ENCODE measurements at regions not wholly inside any gene's neighbourhood (a gene's known extent, or its start where the extent isn't known, plus 50 kb on each side); places are given as distances from the start of the nearest gene placed in this dataset.
A peak's percentile ranks its signal among the peaks of the same experiment; 100 is the strongest.

GRCh38 chr16:58863042-58863441 is 128.9 kb upstream of the GOT2 start:
- Histone ChIP-seq H3K4me3 (no peak overlapping the region), H3K27me3 (ENCODE audit: insufficient read depth) (no peaks in the 10 kb centered on the region), H3K36me3 (ENCODE audit: insufficient read depth) (no peaks in the 10 kb centered on the region), H3K9me2 (ENCODE audit: insufficient read depth) (no peaks in the 10 kb centered on the region; the same call in 1 of the 2 replicates), H4K20me1 (replicated peaks; ENCODE audit: insufficient read depth) (no peaks in the 10 kb centered on the region), H2AFZ (no peak overlapping the region), H3K79me2 (replicated peaks; ENCODE audit: insufficient read depth) (no peaks in the 10 kb centered on the region), H3K27ac (ENCODE audit: low read depth) (peak overlapping the region; percentile 70; the same call in 1 of the 2 replicates), H3F3A (replicated peaks; ENCODE audit: low read depth) (no peaks in the 10 kb centered on the region; the same call in 1 of the 2 replicates), H3K4me2 (peak overlapping the region; percentile 58; the same call in 1 of the 2 replicates), H3K4me1 (ENCODE audit: insufficient read depth) (peaks cover 20% of the 10 kb centered on the region)
- H3K4me3 Mint-ChIP-seq = peak overlapping the region; percentile 56; the same call in 1 of the 3 replicates
- ATAC-seq (peak; percentile 50), DNase-seq (ENCODE audit: low spot score) (peak; percentile 17)
- H3K36me3 Mint-ChIP-seq (ENCODE audit: low read depth) = peaks cover 9% of the 10 kb centered on the region; the same call in 2 of the 3 replicates
- peak overlapping the region; percentile 96 for H3K27ac Mint-ChIP-seq
- H3K4me1 Mint-ChIP-seq = peaks cover 29% of the 10 kb centered on the region
- TF ChIP-seq STAT1 (IDR thresholded peaks at IDR 0.05; ENCODE audit: unreplicated experiment) = no peak
- no peak for TF ChIP-seq ZNF331 (CRISPR knock-in tag; IDR thresholded peaks at IDR 0.05; ENCODE audit: low read depth)
- no peak for TF ChIP-seq NANOG (IDR thresholded peaks at IDR 0.05; ENCODE audit: borderline replicate concordance)
- no peak for TF ChIP-seq REST (IDR thresholded peaks at IDR 0.05; ENCODE audit: unreplicated experiment)
- no peak for TF ChIP-seq ZNF114 (CRISPR knock-in tag; IDR thresholded peaks at IDR 0.05)
- TF ChIP-seq CREB1 (CRISPR knock-in tag; IDR thresholded peaks at IDR 0.05; ENCODE audit: low read depth) = no peak
- H3K27me3 Mint-ChIP-seq (ENCODE audit: insufficient read depth, low read depth, poor library complexity) = peaks cover 2% of the 10 kb centered on the region
- H3K9me3 Mint-ChIP-seq = no peaks in the 10 kb centered on the region; the same call in 1 of the 3 replicates

- H3K27ac Mint-ChIP-seq = peak overlapping the region; percentile 96
- Histone ChIP-seq H3K4me3 (peak overlapping the region; percentile 21; the same call in 1 of the 2 replicates), H3K79me2 (replicated peaks; ENCODE audit: insufficient read depth) (no peaks in the 10 kb centered on the region), H3K27me3 (ENCODE audit: insufficient read depth) (no peaks in the 10 kb centered on the region), H4K20me1 (replicated peaks; ENCODE audit: insufficient read depth) (no peaks in the 10 kb centered on the region), H3F3A (replicated peaks; ENCODE audit: low read depth) (no peaks in the 10 kb centered on the region; the same call in 1 of the 2 replicates), H3K9me2 (ENCODE audit: insufficient read depth) (no peaks in the 10 kb centered on the region; the same call in 1 of the 2 replicates), H3K27ac (ENCODE audit: low read depth) (peak overlapping the region; percentile 90), H2AFZ (no peak overlapping the region), H3K4me1 (ENCODE audit: insufficient read depth) (peaks cover 20% of the 10 kb centered on the region), H3K36me3 (ENCODE audit: insufficient read depth) (no peaks in the 10 kb centered on the region), H3K4me2 (peak overlapping the region; percentile 58)
- peaks cover 9% of the 10 kb centered on the region; the same call in 2 of the 3 replicates for H3K36me3 Mint-ChIP-seq (ENCODE audit: low read depth)
- peak overlapping the region; percentile 56 for H3K4me3 Mint-ChIP-seq
- ATAC-seq = peak; percentile 98
- H3K27me3 Mint-ChIP-seq (ENCODE audit: insufficient read depth, low read depth, poor library complexity) = peaks cover 2% of the 10 kb centered on the region
- DNase-seq (ENCODE audit: low spot score) = peak; percentile 69
- no peaks in the 10 kb centered on the region; the same call in 1 of the 3 replicates for H3K9me3 Mint-ChIP-seq
- H3K4me1 Mint-ChIP-seq = peaks cover 29% of the 10 kb centered on the region
- TF ChIP-seq ZNF331 (CRISPR knock-in tag; IDR thresholded peaks at IDR 0.05; ENCODE audit: low read depth) (no peak), ZNF114 (CRISPR knock-in tag; IDR thresholded peaks at IDR 0.05) (no peak), JUNB (IDR thresholded peaks at IDR 0.05; ENCODE audit: unreplicated experiment) (no peak), STAT1 (IDR thresholded peaks at IDR 0.05; ENCODE audit: unreplicated experiment) (no peak), NANOG (IDR thresholded peaks at IDR 0.05; ENCODE audit: borderline replicate concordance) (peak; percentile 85; the same call in 1 of the 2 replicates), CTCF (conservative IDR thresholded peaks at IDR 0.05; ENCODE audit: low read depth in 2 of 2) (no peak), POLR2AphosphoS5 (IDR thresholded peaks at IDR 0.05; ENCODE audit: low read depth) (0 out of 2 replicates have a peak, but pooled peaks have one; percentile 28), EZH2 (IDR thresholded peaks at IDR 0.05; ENCODE audit: low read depth, unreplicated experiment) (no peak), REST (IDR thresholded peaks at IDR 0.05; ENCODE audit: unreplicated experiment) (no peak), ETS1 (IDR thresholded peaks at IDR 0.05) (peak; percentile 25; the same call in 1 of the 2 replicates), CREB1 (CRISPR knock-in tag; IDR thresholded peaks at IDR 0.05; ENCODE audit: low read depth) (peak; percentile 72; the same call in 1 of the 2 replicates), EZH2phosphoT487 (IDR thresholded peaks at IDR 0.05; ENCODE audit: unreplicated experiment) (no peak)
Observed at GRCh38 chr16:58862334-58863021, 128.4 kb upstream of the GOT2 start.
